ENCODE measurements at regions not wholly inside any gene's neighbourhood (a gene's known extent, or its start where the extent isn't known, plus 50 kb on each side); places are given as distances from the start of the nearest gene placed in this dataset.
"Not testable (repeated sequence)": the region's sequence is repeated elsewhere in the genome, so short reads cannot be mapped to it uniquely, and the experiment has no call there.

DNA sequence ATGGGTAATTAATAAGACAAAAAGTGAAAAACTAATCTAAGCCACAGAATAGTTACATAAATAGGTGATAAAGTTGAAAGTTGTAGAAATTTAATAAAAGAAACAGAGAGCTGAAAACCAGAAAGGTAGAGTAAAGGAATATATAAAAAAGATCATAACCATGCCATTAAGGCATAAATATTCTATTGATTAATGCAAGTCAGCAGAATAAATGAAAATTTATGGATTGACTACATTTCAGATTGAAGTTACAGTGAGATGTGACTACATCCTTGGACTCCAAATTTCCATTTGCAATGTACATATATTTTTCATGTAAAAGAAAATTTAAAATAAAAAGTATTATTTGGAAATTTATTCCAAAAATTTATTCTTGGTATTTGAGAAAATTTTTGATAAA lies 1225.7 kb downstream of the OTOL1 start:
- Histone ChIP-seq H4K20me1 (ENCODE audit: insufficient read depth) (no peaks in the 10 kb centered on the region), H3K4me1 (ENCODE audit: control insufficient read depth in 1 of 2, insufficient read depth in 2 of 2, low read depth in 1 of 2, low read length in 1 of 2) (peaks cover 0 to 8% of the 10 kb centered on the region in 2 experiments; a peak in 2 of 4 replicates), H3K27ac (ENCODE audit: low read depth in 2 of 2, low read length in 1 of 2) (no peak overlapping the region), H3K4me2 (no peak overlapping the region), H2AFZ (ENCODE audit: low read depth) (no peak overlapping the region), H3K36me3 (replicated peaks in 1 of 2; ENCODE audit: control insufficient read depth in 1 of 2, insufficient read depth in 2 of 2, low read length in 1 of 2) (no peaks in the 10 kb centered on the region), H3K9me3 (no peaks in the 10 kb centered on the region), H3K9ac (no peak overlapping the region), H3F3A (replicated peaks; ENCODE audit: insufficient read depth) (peaks cover 16% of the 10 kb centered on the region), H3K9me2 (no peaks in the 10 kb centered on the region), H3K4me3 (ENCODE audit: low read depth in 2 of 2, low read length in 1 of 2) (no peak overlapping the region), H3K27me3 (ENCODE audit: insufficient read depth) (no peaks in the 10 kb centered on the region), H3K79me2 (ENCODE audit: insufficient read depth) (no peaks in the 10 kb centered on the region)
- no peak for DNase-seq
- TF ChIP-seq POLR2AphosphoS5 (IDR thresholded peaks at IDR 0.05; ENCODE audit: low read depth, low read length) (no peak), YY1 (IDR thresholded peaks at IDR 0.05; ENCODE audit: low read depth) (no peak), NFIC (IDR thresholded peaks at IDR 0.05; ENCODE audit: borderline replicate concordance) (no peak), ZBTB33 (IDR thresholded peaks at IDR 0.05; ENCODE audit: borderline replicate concordance, low read depth) (no peak), NRF1 (IDR thresholded peaks at IDR 0.05; ENCODE audit: low read depth, low read length) (no peak), FOXM1 (IDR thresholded peaks at IDR 0.05; ENCODE audit: low read depth) (no peak), EZH2phosphoT487 (IDR thresholded peaks at IDR 0.05; ENCODE audit: borderline replicate concordance, low read depth) (no peak), RCOR1 (IDR thresholded peaks at IDR 0.05; ENCODE audit: low read length) (no peak), FOXJ3 (CRISPR knock-in tag; IDR thresholded peaks at IDR 0.05) (no peak), JUND (IDR thresholded peaks at IDR 0.05) (no peak), GABPA (IDR thresholded peaks at IDR 0.05; ENCODE audit: low read depth) (no peak), MXI1 (IDR thresholded peaks at IDR 0.05; ENCODE audit: low read depth, low read length) (no peak), SMC3 (IDR thresholded peaks at IDR 0.05; ENCODE audit: low read depth, low read length) (no peak)
- TF ChIP-seq, protein P1, sequence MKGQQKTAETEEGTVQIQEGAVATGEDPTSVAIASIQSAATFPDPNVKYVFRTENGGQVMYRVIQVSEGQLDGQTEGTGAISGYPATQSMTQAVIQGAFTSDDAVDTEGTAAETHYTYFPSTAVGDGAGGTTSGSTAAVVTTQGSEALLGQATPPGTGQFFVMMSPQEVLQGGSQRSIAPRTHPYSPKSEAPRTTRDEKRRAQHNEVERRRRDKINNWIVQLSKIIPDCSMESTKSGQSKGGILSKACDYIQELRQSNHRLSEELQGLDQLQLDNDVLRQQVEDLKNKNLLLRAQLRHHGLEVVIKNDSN (IDR thresholded peaks at IDR 0.05; ENCODE audit: borderline replicate concordance, low read depth) = no peak
- TF ChIP-seq, protein P2, sequence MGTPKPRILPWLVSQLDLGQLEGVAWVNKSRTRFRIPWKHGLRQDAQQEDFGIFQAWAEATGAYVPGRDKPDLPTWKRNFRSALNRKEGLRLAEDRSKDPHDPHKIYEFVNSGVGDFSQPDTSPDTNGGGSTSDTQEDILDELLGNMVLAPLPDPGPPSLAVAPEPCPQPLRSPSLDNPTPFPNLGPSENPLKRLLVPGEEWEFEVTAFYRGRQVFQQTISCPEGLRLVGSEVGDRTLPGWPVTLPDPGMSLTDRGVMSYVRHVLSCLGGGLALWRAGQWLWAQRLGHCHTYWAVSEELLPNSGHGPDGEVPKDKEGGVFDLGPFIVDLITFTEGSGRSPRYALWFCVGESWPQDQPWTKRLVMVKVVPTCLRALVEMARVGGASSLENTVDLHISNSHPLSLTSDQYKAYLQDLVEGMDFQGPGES (IDR thresholded peaks at IDR 0.05; ENCODE audit: low read depth, low read length) = no peak
- POLR2A ChIA-PET = no interaction called here
- CTCF ChIA-PET = no interaction called here

GRCh38 chr3:162722796-162723195 lies 1226.2 kb downstream of the OTOL1 start:
- H3K9ac ChIP-seq; CTCF ChIA-PET; H3K4me3 ChIP-seq (ENCODE audit: low read depth in 2 of 2, low read length in 1 of 2); H3K79me2 ChIP-seq (ENCODE audit: insufficient read depth); H3K9me3 ChIP-seq; H3K4me2 ChIP-seq; H2AFZ ChIP-seq (ENCODE audit: low read depth); DNase-seq; H3K27me3 ChIP-seq (ENCODE audit: insufficient read depth); H4K20me1 ChIP-seq (ENCODE audit: insufficient read depth); POLR2A ChIA-PET; H3K27ac ChIP-seq (ENCODE audit: low read depth in 2 of 2, low read length in 1 of 2); H3K36me3 ChIP-seq (replicated peaks in 1 of 2; ENCODE audit: control insufficient read depth in 1 of 2, insufficient read depth in 2 of 2, low read length in 1 of 2); H3K4me1 ChIP-seq (ENCODE audit: control insufficient read depth in 1 of 2, insufficient read depth in 2 of 2, low read depth in 1 of 2, low read length in 1 of 2); H3K9me2 ChIP-seq: not testable (repeated sequence)
- H3F3A ChIP-seq (replicated peaks; ENCODE audit: insufficient read depth) = peaks cover 16% of the 10 kb centered on the region
- WGBS (ENCODE audit: low lambda C conversion rate) = 81% methylated on average over 5 of the region's 5 CpGs
